ENCODE measurements at regions not wholly inside any gene's neighbourhood (a gene's known extent, or its start where the extent isn't known, plus 50 kb on each side); places are given as distances from the start of the nearest gene placed in this dataset.

DNA sequence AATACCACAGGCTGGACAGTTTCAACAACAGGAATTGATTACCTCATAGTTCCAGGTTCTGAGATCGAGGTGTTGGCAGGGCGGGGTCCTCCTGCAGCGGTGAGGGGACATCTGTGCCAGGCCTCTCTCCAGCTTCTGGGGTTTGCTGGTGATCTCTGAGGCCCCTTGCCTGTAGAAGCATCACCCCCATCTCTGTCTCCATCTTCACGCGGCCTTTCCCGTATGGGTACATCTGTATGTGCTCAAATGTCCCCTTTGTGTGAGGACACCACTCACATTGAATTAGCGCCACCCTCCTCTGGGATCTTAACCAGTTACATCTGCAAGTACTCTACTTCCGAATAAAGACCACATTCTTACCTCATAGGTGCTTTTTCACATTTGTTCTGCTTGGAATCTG is 1029.9 kb downstream of the BRD1 start:
- no peak for DNase-seq (ENCODE audit: low spot score)
- TF ChIP-seq, protein P1, sequence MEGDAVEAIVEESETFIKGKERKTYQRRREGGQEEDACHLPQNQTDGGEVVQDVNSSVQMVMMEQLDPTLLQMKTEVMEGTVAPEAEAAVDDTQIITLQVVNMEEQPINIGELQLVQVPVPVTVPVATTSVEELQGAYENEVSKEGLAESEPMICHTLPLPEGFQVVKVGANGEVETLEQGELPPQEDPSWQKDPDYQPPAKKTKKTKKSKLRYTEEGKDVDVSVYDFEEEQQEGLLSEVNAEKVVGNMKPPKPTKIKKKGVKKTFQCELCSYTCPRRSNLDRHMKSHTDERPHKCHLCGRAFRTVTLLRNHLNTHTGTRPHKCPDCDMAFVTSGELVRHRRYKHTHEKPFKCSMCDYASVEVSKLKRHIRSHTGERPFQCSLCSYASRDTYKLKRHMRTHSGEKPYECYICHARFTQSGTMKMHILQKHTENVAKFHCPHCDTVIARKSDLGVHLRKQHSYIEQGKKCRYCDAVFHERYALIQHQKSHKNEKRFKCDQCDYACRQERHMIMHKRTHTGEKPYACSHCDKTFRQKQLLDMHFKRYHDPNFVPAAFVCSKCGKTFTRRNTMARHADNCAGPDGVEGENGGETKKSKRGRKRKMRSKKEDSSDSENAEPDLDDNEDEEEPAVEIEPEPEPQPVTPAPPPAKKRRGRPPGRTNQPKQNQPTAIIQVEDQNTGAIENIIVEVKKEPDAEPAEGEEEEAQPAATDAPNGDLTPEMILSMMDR (IDR thresholded peaks at IDR 0.05; ENCODE audit: extremely low read depth, missing control alignments), result no peak

DNA sequence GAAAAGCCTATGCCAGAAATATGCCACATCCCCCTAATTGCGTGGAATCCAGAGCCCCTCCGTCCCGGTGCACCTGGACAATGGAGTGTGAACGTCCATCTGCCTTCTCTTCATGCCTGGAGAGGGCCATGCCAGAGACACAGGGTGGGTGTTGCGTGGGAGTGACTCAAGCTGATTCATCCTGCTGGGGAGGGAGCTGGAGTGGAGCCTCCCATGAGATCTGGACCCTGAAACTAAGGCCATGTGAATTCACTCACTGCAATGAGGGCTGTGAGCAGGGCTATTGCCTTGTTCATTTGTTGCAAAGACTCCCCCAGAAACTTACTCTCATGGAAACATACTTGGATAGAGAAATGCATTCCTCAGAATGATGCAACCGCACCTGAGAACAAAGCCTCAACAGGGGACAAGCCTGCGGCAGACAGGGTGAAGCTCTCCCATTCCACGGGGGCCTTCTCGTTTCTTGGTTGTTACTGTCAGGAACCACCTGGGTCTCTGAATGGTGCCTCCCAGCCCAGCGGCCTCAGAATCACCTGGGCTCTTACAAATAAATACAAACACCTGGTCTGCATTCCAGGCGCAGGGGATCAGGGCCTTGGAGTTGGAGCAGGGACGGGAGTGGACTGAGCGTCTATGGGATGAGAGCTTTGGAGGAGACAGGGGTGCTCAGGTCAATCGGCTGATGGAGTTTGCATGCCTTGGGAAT is 1031.2 kb downstream of the BRD1 start:
- DNase-seq (ENCODE audit: low spot score), result no peak
- TF ChIP-seq, protein P1 (IDR thresholded peaks at IDR 0.05; ENCODE audit: extremely low read depth, missing control alignments), result no peak

DNA sequence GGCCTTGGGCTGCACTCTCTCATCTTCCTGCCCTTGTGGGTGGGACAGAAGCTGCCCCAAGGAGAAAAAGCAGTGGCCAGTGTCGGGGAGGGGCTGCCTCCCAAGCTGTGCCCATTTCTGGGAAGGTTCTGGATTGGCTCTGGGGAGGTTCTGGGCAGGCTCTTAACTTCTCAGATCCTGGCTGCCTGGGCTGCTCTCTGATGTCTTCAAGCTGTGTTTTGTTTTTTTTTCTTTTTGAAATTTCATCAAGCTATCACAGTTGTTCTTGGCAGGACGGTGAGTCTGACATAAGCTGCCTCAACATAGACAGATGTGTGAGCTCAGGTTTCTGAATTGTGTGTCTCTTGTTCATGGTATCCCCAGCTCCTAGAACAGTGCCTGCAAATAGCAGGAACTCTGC is 1032.0 kb downstream of the BRD1 start:
- DNase-seq (ENCODE audit: low spot score), result no peak
- TF ChIP-seq, protein P1 (IDR thresholded peaks at IDR 0.05; ENCODE audit: extremely low read depth, missing control alignments), result no peak

DNA sequence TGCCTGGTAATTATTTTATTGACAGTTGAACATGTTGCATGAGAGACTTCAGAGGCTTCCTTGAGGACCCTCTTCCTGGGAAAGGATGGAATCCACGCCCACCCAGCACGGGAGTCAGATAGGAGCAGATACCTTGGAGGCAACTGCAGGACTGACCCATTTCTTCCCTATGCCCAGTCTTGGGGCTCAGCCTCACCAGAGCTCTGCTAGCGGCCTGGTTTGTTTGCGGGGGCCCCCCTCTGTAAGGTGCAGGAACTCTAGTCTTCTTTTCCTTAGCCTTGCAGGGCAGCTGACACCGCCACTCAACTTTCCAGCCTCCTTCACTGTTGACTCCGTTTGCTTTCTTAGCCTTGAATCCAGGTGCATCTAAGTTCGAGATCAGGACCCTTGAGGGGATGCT is 1032.8 kb downstream of the BRD1 start:
- DNase-seq (ENCODE audit: low spot score), result no peak
- TF ChIP-seq, protein P1 (IDR thresholded peaks at IDR 0.05; ENCODE audit: extremely low read depth, missing control alignments), result no peak

DNA sequence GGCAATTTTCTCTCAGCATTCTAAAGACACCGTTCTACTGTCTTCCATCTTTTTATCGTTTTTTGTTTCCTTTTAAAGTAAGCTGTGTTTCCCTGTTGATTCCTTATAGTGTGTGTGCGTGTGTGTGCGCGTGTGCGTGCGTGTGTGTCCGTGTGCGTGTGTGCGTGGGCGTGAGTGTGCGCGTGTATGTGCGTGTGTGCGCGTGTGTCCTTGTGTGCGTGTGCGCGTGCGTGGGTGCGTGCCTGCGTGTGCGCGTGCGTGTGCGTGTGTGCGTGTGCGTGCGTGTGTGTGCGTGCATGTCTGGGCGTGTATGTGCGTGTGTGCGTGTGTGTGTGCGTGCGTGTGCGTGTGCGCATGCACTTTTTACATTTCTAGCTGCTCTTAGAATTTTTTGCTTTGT is 1033.7 kb downstream of the BRD1 start:
- DNase-seq (ENCODE audit: low spot score), result no peak
- TF ChIP-seq, protein P1 (IDR thresholded peaks at IDR 0.05; ENCODE audit: extremely low read depth, missing control alignments), result no peak

DNA sequence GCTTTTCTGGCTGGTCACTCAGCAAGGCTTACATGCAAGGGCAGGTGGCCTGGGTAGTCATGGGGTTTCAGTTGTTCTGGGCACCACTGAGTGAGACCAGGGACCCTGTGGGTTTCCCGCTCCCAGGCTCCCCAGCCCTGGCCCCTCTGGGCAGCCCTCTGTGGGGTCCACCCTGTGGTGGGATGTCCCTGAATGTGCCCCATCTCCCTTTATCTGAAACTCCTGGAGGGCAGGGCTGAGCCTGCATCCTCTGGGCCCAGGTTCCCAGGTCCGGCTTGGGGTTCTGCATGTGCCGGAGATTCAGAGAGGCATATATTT is 1041.0 kb downstream of the BRD1 start:
- TF ChIP-seq, protein P1 (IDR thresholded peaks at IDR 0.05; ENCODE audit: extremely low read depth, missing control alignments), result no peak
- DNase-seq (ENCODE audit: low spot score), result no peak

DNA sequence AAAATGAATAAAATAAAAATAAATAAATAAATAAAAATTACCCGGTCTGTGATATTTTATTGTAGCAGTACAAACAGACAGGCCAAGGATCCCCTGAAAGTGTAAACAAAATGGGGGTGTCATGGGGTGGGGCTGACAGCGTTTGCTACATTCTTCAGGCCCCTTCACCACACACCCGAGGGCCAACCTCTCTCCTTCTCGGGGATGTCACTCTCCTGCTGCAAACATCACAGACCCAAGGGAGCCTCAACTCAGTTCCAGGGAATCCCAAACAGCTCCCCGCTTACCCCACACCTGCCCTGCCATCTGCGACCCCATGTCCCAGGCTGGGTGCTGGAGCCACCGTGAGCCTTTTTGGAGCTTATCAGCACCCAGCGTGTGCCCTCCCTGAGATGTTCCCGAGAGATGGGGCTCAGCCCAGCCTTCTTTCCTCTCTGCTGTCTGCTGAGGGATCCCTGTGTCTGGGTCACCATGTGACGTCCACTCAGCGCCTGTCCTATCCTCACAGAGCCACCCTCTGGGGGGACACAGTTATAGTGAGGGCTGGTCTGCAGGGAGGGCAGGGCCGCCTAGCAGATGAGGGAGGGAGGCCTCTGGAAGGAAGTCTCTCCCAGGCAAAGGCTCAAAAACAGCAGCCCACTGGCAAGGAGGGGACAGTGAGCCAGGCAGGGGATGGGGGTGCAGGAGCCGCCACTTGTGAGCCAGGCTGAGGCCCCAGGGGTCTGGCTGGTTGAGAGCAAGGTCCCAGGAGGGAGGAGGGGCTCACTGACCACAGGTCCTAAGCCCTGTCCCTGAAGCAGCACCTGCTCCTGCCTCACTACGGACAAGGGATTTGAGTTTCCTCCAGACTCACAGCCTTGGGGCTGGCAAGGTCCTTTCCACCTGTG is 1041.6 kb downstream of the BRD1 start:
- TF ChIP-seq, protein P1 (IDR thresholded peaks at IDR 0.05; ENCODE audit: extremely low read depth, missing control alignments), result no peak
- no peak for DNase-seq (ENCODE audit: low spot score)

Measured in GM20000 (cell line).